ENCODE measurements at regions not wholly inside any gene's neighbourhood (a gene's known extent, or its start where the extent isn't known, plus 50 kb on each side); places are given as distances from the start of the nearest gene placed in this dataset.

- TF ChIP-seq SP1 (CRISPR knock-in tag; conservative IDR thresholded peaks at IDR 0.05) (no peak), ZBTB43 (CRISPR knock-in tag; IDR thresholded peaks at IDR 0.05) (no peak), FOXK1 (CRISPR knock-in tag; IDR thresholded peaks at IDR 0.05) (no peak), NR3C1 (CRISPR knock-in tag; conservative IDR thresholded peaks at IDR 0.05; ENCODE audit: low read depth) (no peak), CTCF (IDR thresholded peaks at IDR 0.05) (no peak)
These were observed 693.4 kb upstream of the TMEFF2 start for GRCh38 chr2:192888109-192888508.

Measured in WTC11 (cell line).